SK-N-SH (cell line): ENCODE measurements at regions not wholly inside any gene's neighbourhood (a gene's known extent, or its start where the extent isn't known, plus 50 kb on each side); places are given as distances from the start of the nearest gene placed in this dataset.

ENCODE experiments used
- CTCF ChIA-PET: fragments of 300-600, 350-600 bp; formaldehyde crosslinking; extraction: SDS; loops from one replicate; lab custom pipeline; 2021; lab: Yijun Ruan, JAX
- POLR2A ChIA-PET: fragments of 350-600 bp; sonication (Branson Sonifier 250); formaldehyde crosslinking; extraction: SDS; loops from one replicate; lab custom pipeline; 2020; ENCODE audit warnings: antibody characterized with exemption, inconsistent platforms; lab: Yijun Ruan, JAX
- DNase-seq: peaks from one replicate; pipeline ENCODE4 v3.0.0; 2012
- H2AFZ ChIP-seq: fragments of 200-600 bp; sonication (generic); 2 replicates; pipeline ENCODE4 v1.8.1; 2016; ENCODE audit warnings: antibody characterized with exemption, mild to moderate bottlenecking, low read depth
- H3F3A ChIP-seq: fragments of 200-600 bp; sonication (generic); replicated peaks from 2 replicates; pipeline ENCODE3; 2016; ENCODE audit warnings: antibody characterized with exemption, mild to moderate bottlenecking; ENCODE audit not compliant: insufficient read depth
- H3K27ac ChIP-seq, 2 experiments: fragments of 200-500 bp in 1 of 2; fragments of 200-600 bp in 1 of 2; sonication (Bioruptor generic) in 1 of 2; sonication (generic), shearing (Covaris generic) in 1 of 2; 2 replicates each; pipeline versions ENCODE4 v1.5.1 to v1.6.1; 2014 to 2016; ENCODE audit warnings: low read depth in 2 of 2, inconsistent platforms in 1 of 2, low read length in 1 of 2, mild to moderate bottlenecking in 1 of 2, mixed read lengths in 1 of 2
- H3K27me3 ChIP-seq: fragments of 200-600 bp; sonication (generic), shearing (Covaris generic); 2 replicates; pipeline ENCODE4 v1.6.1; 2016; ENCODE audit warnings: mixed run types; ENCODE audit not compliant: insufficient read depth
- H3K36me3 ChIP-seq, 2 experiments: fragments of 200-500 bp in 1 of 2; fragments of 200-600 bp in 1 of 2; sonication (Bioruptor generic) in 1 of 2; sonication (generic) in 1 of 2; replicated peaks in 1 of 2; 2 replicates each; pipeline versions ENCODE3 to v1.5.1; 2014 to 2016; ENCODE audit warnings: low read length in 1 of 2, mild to moderate bottlenecking in 1 of 2; ENCODE audit not compliant: insufficient read depth in 2 of 2, control insufficient read depth in 1 of 2
- H3K4me1 ChIP-seq, 2 experiments: fragments of 200-500 bp in 1 of 2; fragments of 200-600 bp in 1 of 2; sonication (Bioruptor generic) in 1 of 2; sonication (generic), shearing (Covaris generic) in 1 of 2; 2 replicates each; pipeline versions ENCODE4 v1.5.1 to v1.6.1; 2014 to 2016; ENCODE audit warnings: low read depth in 1 of 2, low read length in 1 of 2, mixed run types in 1 of 2; ENCODE audit not compliant: insufficient read depth in 2 of 2, control insufficient read depth in 1 of 2
- H3K4me2 ChIP-seq: fragments of 200-600 bp; sonication (generic), shearing (Covaris generic); 2 replicates; pipeline ENCODE4 v1.6.1; 2017; ENCODE audit warnings: mixed run types
- H3K4me3 ChIP-seq, 2 experiments: fragments of 200-500 bp in 1 of 2; fragments of 200-600 bp in 1 of 2; sonication (Bioruptor generic) in 1 of 2; sonication (generic), shearing (Covaris generic) in 1 of 2; 2 replicates each; pipeline versions ENCODE4 v1.5.1 to v1.8.1; 2014 to 2016; ENCODE audit warnings: low read depth in 2 of 2, inconsistent platforms in 1 of 2, low read length in 1 of 2, mild to moderate bottlenecking in 1 of 2, mixed read lengths in 1 of 2, moderate library complexity in 1 of 2
- H3K79me2 ChIP-seq: fragments of 200-600 bp; sonication (generic); 2 replicates; pipeline ENCODE4 v1.8.1; 2017; ENCODE audit warnings: mild to moderate bottlenecking; ENCODE audit not compliant: insufficient read depth
- H3K9ac ChIP-seq: fragments of 200-600 bp; sonication (generic); 2 replicates; pipeline ENCODE4 v1.6.1; 2017; ENCODE audit warnings: mixed run types
- H3K9me2 ChIP-seq: fragments of 200-600 bp; sonication (generic); 2 replicates; pipeline ENCODE4 v1.6.1; 2017; ENCODE audit warnings: mixed run types
- H3K9me3 ChIP-seq: fragments of 200-600 bp; sonication (generic); 2 replicates; pipeline ENCODE4 v1.6.1; 2017; ENCODE audit warnings: mixed run types, mild to moderate bottlenecking, moderate library complexity
- H4K20me1 ChIP-seq: fragments of 200-600 bp; sonication (generic); 2 replicates; pipeline ENCODE4 v1.6.1; 2017; ENCODE audit warnings: mild to moderate bottlenecking, mixed run types; ENCODE audit not compliant: insufficient read depth
- CTCF ChIP-seq: fragments of 200-600 bp; sonication (generic); IDR thresholded peaks from 2 replicates; pipeline ENCODE4 v1.6.1; 2017; ENCODE audit warnings: antibody characterized with exemption, mild to moderate bottlenecking, moderate library complexity
- ELF1 ChIP-seq: IDR thresholded peaks from 2 replicates; pipeline ENCODE4 v1.4.0; 2012
- EZH2phosphoT487 ChIP-seq: fragments of 200-600 bp; sonication (generic); IDR thresholded peaks from 2 replicates; pipeline ENCODE4 v1.6.1; 2017; ENCODE audit warnings: low read depth, mixed run types, mild to moderate bottlenecking, antibody characterized with exemption, moderate library complexity, borderline replicate concordance
- GABPA ChIP-seq: IDR thresholded peaks from 2 replicates; pipeline ENCODE4 v1.4.0; 2012; ENCODE audit warnings: low read depth, mild to moderate bottlenecking
- GATA2 ChIP-seq: sonication (generic); formaldehyde crosslinking; IDR thresholded peaks from 2 replicates; pipeline ENCODE4 v1.5.0; 2020; ENCODE audit warnings: mild to moderate bottlenecking, missing genetic modification reagents
- MAX ChIP-seq: IDR thresholded peaks from 2 replicates; pipeline ENCODE4 v1.4.0; 2012; ENCODE audit warnings: low read depth
- MXI1 ChIP-seq: IDR thresholded peaks from 2 replicates; pipeline ENCODE4 v1.6.1; 2012; ENCODE audit warnings: mild to moderate bottlenecking, low read depth, low read length, improper control_type of control experiment
- NFIC ChIP-seq: IDR thresholded peaks from 2 replicates; pipeline ENCODE4 v1.4.0; 2012; ENCODE audit warnings: borderline replicate concordance
- RAD21 ChIP-seq: IDR thresholded peaks from 2 replicates; pipeline ENCODE4 v1.6.1; 2012; ENCODE audit warnings: mild to moderate bottlenecking, low read length
- RXRA ChIP-seq: IDR thresholded peaks from 2 replicates; pipeline ENCODE4 v1.4.0; 2012; ENCODE audit warnings: low read depth, mild to moderate bottlenecking, borderline replicate concordance
- SIN3A ChIP-seq: IDR thresholded peaks from 2 replicates; pipeline ENCODE4 v1.6.1; 2012; ENCODE audit warnings: low read depth, mild to moderate bottlenecking, low read length, moderate library complexity, borderline replicate concordance
- TCF12 ChIP-seq: IDR thresholded peaks from 2 replicates; pipeline ENCODE4 v1.4.0; 2012
- TEAD4 ChIP-seq: IDR thresholded peaks from 2 replicates; pipeline ENCODE4 v1.4.0; 2012; ENCODE audit warnings: mild to moderate bottlenecking, borderline replicate concordance; ENCODE audit not compliant: insufficient read depth
- YY1 ChIP-seq: IDR thresholded peaks from 2 replicates; pipeline ENCODE4 v1.4.0; 2012; ENCODE audit warnings: low read depth, mild to moderate bottlenecking
- WGBS: methylation state at CpG from one replicate; pipeline ENCODE4 v1.1.6; 2017; ENCODE audit warnings: low lambda C conversion rate; 5-methylcytosine and 5-hydroxymethylcytosine counted together
- TF ChIP-seq, protein P1 (sequence below): IDR thresholded peaks from 2 replicates; pipeline ENCODE4; 2012
- TF ChIP-seq, protein P2 (sequence below): fragments of 150-350 bp; IDR thresholded peaks from 2 replicates; pipeline ENCODE4 v1.6.1; 2016; ENCODE audit warnings: mild to moderate bottlenecking, low read depth, low read length

DNA sequence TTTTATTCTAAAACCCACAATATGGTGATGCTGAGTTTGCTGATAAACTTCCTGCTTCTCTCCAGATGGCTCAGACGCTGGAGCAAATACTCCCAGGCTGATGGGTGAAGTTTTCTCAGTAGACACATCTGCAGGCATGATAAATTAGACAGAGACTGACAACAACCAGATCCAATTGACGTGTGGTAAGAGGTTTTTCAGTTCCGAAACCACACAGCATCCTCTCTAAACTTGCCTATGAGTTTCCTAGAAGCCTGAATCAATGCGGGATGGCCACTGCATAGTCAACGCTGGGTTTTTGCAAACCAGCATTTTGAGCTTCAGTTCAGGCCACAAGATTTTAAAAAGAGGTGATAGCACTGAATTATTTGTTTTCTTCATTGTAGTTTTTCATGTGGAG, 360.3 kb upstream of the ARRDC4 start:
- Histone ChIP-seq H3K36me3 (no peaks in the 10 kb centered on the region), H3K4me1 (no peaks in the 10 kb centered on the region), H3K9me2 (no peaks in the 10 kb centered on the region; the same call in 1 of the 2 replicates), H3K27me3 (no peaks in the 10 kb centered on the region), H3F3A (no peaks in the 10 kb centered on the region), H3K9me3 (no peaks in the 10 kb centered on the region), H2AFZ (no peak overlapping the region), H3K79me2 (no peaks in the 10 kb centered on the region), H3K27ac (no peak overlapping the region), H3K9ac (no peak overlapping the region), H4K20me1 (no peaks in the 10 kb centered on the region), H3K4me3 (no peak overlapping the region), H3K4me2 (no peak overlapping the region)
- ChIA-PET CTCF (interaction anchor here (1.0 kb wide), 1 partner anchor 9 kb away, joined by 3 read pairs; no protein-coding TSS in a partner anchor), POLR2A (no interaction called here)
- 7% methylated on average over 5 of the region's 5 CpGs for WGBS
- TF ChIP-seq, protein P1, sequence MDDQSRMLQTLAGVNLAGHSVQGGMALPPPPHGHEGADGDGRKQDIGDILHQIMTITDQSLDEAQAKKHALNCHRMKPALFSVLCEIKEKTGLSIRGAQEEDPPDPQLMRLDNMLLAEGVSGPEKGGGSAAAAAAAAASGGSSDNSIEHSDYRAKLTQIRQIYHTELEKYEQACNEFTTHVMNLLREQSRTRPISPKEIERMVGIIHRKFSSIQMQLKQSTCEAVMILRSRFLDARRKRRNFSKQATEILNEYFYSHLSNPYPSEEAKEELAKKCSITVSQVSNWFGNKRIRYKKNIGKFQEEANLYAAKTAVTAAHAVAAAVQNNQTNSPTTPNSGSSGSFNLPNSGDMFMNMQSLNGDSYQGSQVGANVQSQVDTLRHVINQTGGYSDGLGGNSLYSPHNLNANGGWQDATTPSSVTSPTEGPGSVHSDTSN, result no peak
- no peak for TF ChIP-seq YY1
- TF ChIP-seq GATA2 (CRISPR knock-in tag), result no peak
- no peak for DNase-seq

DNA sequence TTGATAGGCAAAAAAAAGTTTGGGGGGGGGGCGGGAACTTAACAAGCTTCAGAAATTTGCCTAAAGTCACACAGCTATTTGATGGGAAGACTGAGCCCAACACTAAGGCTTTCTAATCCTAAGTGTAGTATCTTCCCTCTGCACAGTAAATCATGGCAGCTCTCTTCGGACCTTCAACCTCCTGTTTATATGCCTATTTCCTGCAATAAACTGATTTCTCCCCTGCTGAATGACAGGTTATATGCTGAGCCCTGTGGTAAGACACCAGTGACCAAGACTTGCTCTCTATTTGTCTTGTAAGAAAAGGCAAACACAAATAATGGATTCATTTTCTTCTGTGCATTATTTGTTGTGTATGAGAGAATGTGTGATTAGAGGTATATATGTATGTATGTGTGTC, 355.8 kb upstream of the ARRDC4 start:
- Histone ChIP-seq H3K36me3 (no peaks in the 10 kb centered on the region), H4K20me1 (no peaks in the 10 kb centered on the region), H3K9me3 (no peaks in the 10 kb centered on the region), H3K9ac (no peak overlapping the region)
- DNase-seq, result no peak
- WGBS, result 8% methylated on average over 2 of the region's 2 CpGs
- CTCF ChIA-PET, result interaction anchor here (0.6 kb wide), 1 partner anchor 553 kb away, joined by 4 read pairs; no protein-coding TSS in a partner anchor
- TF ChIP-seq TCF12 (no peak), MAX (no peak), EZH2phosphoT487 (no peak), TEAD4 (no peak)
- TF ChIP-seq, all 33 proteins: peak for 0
- no peaks in the 10 kb centered on the region for H3K9me2 ChIP-seq
- H3K27me3 ChIP-seq, result no peaks in the 10 kb centered on the region
- no peaks in the 10 kb centered on the region for H3F3A ChIP-seq
- no peak overlapping the region for H2AFZ ChIP-seq
- POLR2A ChIA-PET, result no interaction called here
- H3K4me2 ChIP-seq, result no peak overlapping the region
- H3K4me1 ChIP-seq, result no peaks in the 10 kb centered on the region
- H3K27ac ChIP-seq, result no peak overlapping the region
- H3K4me3 ChIP-seq, result no peak overlapping the region
- H3K79me2 ChIP-seq, result no peaks in the 10 kb centered on the region

DNA sequence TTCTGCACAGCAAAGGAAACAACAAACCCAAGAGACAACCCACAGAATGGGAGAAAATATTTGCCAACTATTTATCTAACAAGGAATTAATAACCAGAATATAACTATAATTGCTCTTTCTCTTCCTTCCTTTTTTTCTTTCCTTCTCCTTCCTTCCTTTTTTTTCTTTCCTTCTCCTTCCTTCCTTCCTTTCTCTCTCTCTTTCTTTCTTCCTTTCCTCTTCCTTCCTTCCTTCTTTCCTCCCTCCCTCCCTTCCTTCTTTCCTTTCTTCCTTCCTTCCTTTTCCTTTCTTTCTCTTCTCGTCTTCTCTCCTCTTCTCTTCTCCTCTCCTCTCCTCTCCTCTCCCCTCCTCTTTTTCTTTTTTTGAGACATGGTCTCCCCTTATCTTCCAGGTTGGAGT, 345.4 kb upstream of the ARRDC4 start:
- no peaks in the 10 kb centered on the region for H3K79me2 ChIP-seq
- 2% methylated on average over 1 of the region's 1 CpG for WGBS

More for the DNA sequence above, 345.4 kb upstream of the ARRDC4 start:
- H4K20me1 ChIP-seq, result no peaks in the 10 kb centered on the region
- no peaks in the 10 kb centered on the region for H3F3A ChIP-seq
- H3K4me3 ChIP-seq, result no peak overlapping the region
- no peaks in the 10 kb centered on the region for H3K27me3 ChIP-seq
- H2AFZ ChIP-seq, result no peak overlapping the region
- TF ChIP-seq ELF1 (no peak), CTCF (no peak), SIN3A (no peak), TCF12 (no peak), MXI1 (no peak), YY1 (no peak), RAD21 (no peak), TEAD4 (no peak), GATA2 (CRISPR knock-in tag) (no peak), NFIC (no peak), EZH2phosphoT487 (no peak), GABPA (no peak), RXRA (no peak)
- TF ChIP-seq, protein P2, sequence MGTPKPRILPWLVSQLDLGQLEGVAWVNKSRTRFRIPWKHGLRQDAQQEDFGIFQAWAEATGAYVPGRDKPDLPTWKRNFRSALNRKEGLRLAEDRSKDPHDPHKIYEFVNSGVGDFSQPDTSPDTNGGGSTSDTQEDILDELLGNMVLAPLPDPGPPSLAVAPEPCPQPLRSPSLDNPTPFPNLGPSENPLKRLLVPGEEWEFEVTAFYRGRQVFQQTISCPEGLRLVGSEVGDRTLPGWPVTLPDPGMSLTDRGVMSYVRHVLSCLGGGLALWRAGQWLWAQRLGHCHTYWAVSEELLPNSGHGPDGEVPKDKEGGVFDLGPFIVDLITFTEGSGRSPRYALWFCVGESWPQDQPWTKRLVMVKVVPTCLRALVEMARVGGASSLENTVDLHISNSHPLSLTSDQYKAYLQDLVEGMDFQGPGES, result no peak
- TF ChIP-seq, protein P1, result no peak
- H3K9ac ChIP-seq, result no peak overlapping the region
- DNase-seq, result no peak
- 0 out of 2 replicates have a peak, but pooled peaks cover 4% of the 10 kb centered on the region for H3K9me3 ChIP-seq
- H3K9me2 ChIP-seq, result no peaks in the 10 kb centered on the region
- no peaks in the 10 kb centered on the region for H3K36me3 ChIP-seq
- H3K4me1 ChIP-seq, result no peaks in the 10 kb centered on the region
- H3K27ac ChIP-seq, result no peak overlapping the region
- POLR2A ChIA-PET, result no interaction called here
- H3K4me2 ChIP-seq, result no peak overlapping the region
- CTCF ChIA-PET, result no interaction called here
